B cell (primary cell): ENCODE measurements at regions not wholly inside any gene's neighbourhood (a gene's known extent, or its start where the extent isn't known, plus 50 kb on each side); places are given as distances from the start of the nearest gene placed in this dataset.

Source experiments
- ATAC-seq: fragments of 200-7000 bp; cut with Tn5 transposase; one replicate; pipeline ENCODE4 v1.10.0; 2021; ENCODE audit warnings: low read depth, mild to moderate bottlenecking, moderate number of reproducible peaks, moderate library complexity
- CTCF ChIA-PET: fragments of 350-600 bp; sonication (Branson Sonifier 250); formaldehyde crosslinking; loops from one replicate; lab custom pipeline; 2021; ENCODE audit warnings: antibody characterized with exemption, inconsistent platforms; lab: Charles Lee
- POLR2A ChIA-PET: fragments of 350-600 bp; sonication (Branson Sonifier 250); formaldehyde crosslinking; loops from one replicate; lab custom pipeline; 2021; ENCODE audit warnings: antibody characterized with exemption; lab: Charles Lee
- DNase-seq: peaks from one replicate; pipeline ENCODE4 v3.0.0; 2013
- H2AFZ ChIP-seq: 2 replicates; pipeline ENCODE4 v1.6.1; 2012; ENCODE audit warnings: mild to moderate bottlenecking, low read depth, low read length; ENCODE audit not compliant: insufficient read depth, poor library complexity, severe bottlenecking
- H3K27ac ChIP-seq, 2 donors: 1 replicate in 1 of 2; 2 replicates in 1 of 2; pipeline ENCODE4 v1.5.1; 2012 to 2013; ENCODE audit warnings: low read length in 2 of 2, mild to moderate bottlenecking in 2 of 2, moderate library complexity in 1 of 2
- H3K27me3 ChIP-seq, 4 experiments: fragments of 200-600 bp in 1 of 4; sonication (generic) in 1 of 4; replicated peaks in 1 of 4; 1 replicate in 2 of 4; 2 replicates in 2 of 4; pipeline versions ENCODE4 v1.6.1 to v1.7.0; 2013 to 2016; ENCODE audit warnings: low read length in 3 of 4, mild to moderate bottlenecking in 2 of 4, mixed read lengths in 1 of 4, moderate library complexity in 1 of 4; ENCODE audit not compliant: insufficient read depth in 4 of 4, control insufficient read depth in 3 of 4; ENCODE audit errors: control extremely low read depth in 1 of 4
- H3K36me3 ChIP-seq, 2 experiments: replicated peaks in 1 of 2; 1 replicate in 1 of 2; 2 replicates in 1 of 2; pipeline versions ENCODE4 v1.6.1 to v1.7.1; 2013; ENCODE audit warnings: low read length in 1 of 2; ENCODE audit not compliant: insufficient read depth in 2 of 2, control insufficient read depth in 1 of 2; ENCODE audit errors: control extremely low read depth in 1 of 2, extremely low read depth in 1 of 2
- H3K4me1 ChIP-seq, 2 donors: fragments of 200-600 bp in 1 of 2; sonication (generic) in 1 of 2; 1 replicate in 1 of 2; 2 replicates in 1 of 2; pipeline versions ENCODE4 v1.5.1 to v1.6.1; 2013 to 2017; ENCODE audit warnings: low read length in 2 of 2; ENCODE audit not compliant: control insufficient read depth in 2 of 2, insufficient read depth in 2 of 2
- H3K4me2 ChIP-seq: replicated peaks from 2 replicates; pipeline ENCODE3; 2012; ENCODE audit warnings: mild to moderate bottlenecking, low read depth, low read length; ENCODE audit not compliant: poor library complexity, severe bottlenecking
- H3K4me3 ChIP-seq, 5 experiments: fragments of 200-600 bp in 1 of 5; sonication (generic) in 1 of 5; 1 replicate in 3 of 5; 2 replicates in 2 of 5; pipeline versions ENCODE4 v1.5.1 to v1.7.0; 2011 to 2016; ENCODE audit warnings: low read length in 4 of 5, mild to moderate bottlenecking in 4 of 5, low read depth in 2 of 5, control low read depth in 1 of 5, moderate library complexity in 1 of 5; ENCODE audit not compliant: insufficient read depth in 1 of 5; ENCODE audit errors: control extremely low read depth in 1 of 5, extremely low read depth in 1 of 5
- H3K79me2 ChIP-seq: fragments of 200-600 bp; sonication (generic); one replicate; pipeline ENCODE4 v1.6.0; 2016; ENCODE audit warnings: low read length; ENCODE audit not compliant: control insufficient read depth, insufficient read depth
- H3K9ac ChIP-seq: fragments of 200-600 bp; sonication (generic); 2 replicates; pipeline ENCODE4 v1.6.1; 2017; ENCODE audit warnings: mild to moderate bottlenecking, low read length, moderate library complexity
- H3K9me3 ChIP-seq, 3 donors: one replicate each; pipeline versions ENCODE4 v1.6.1 to v1.7.1; 2013; ENCODE audit warnings: low read length in 2 of 3; ENCODE audit not compliant: control insufficient read depth in 2 of 3, insufficient read depth in 1 of 3; ENCODE audit errors: control extremely low read depth in 1 of 3
- H4K20me1 ChIP-seq: 2 replicates; pipeline ENCODE4 v1.6.0; 2012; ENCODE audit warnings: mild to moderate bottlenecking, low read length; ENCODE audit not compliant: insufficient read depth, control insufficient read depth, poor library complexity, severe bottlenecking
- H3K27ac Mint-ChIP-seq: one replicate; pipeline ENCODE4 v1.8.0; 2021; ENCODE audit warnings: mixed read lengths
- H3K27me3 Mint-ChIP-seq: one replicate; pipeline ENCODE4 v1.8.0; 2021; ENCODE audit warnings: mixed read lengths
- H3K4me1 Mint-ChIP-seq: one replicate; pipeline ENCODE4 v1.8.0; 2021; ENCODE audit warnings: mixed read lengths
- H3K4me3 Mint-ChIP-seq: one replicate; pipeline ENCODE4 v1.8.0; 2021; ENCODE audit warnings: mixed read lengths
- H3K9me3 Mint-ChIP-seq: one replicate; pipeline ENCODE4 v1.8.0; 2022; ENCODE audit warnings: mixed read lengths; ENCODE audit not compliant: insufficient read depth
- EZH2 ChIP-seq: IDR thresholded peaks from 2 replicates; pipeline ENCODE4 v1.6.1; 2012; ENCODE audit warnings: borderline replicate concordance, low read depth, mild to moderate bottlenecking, moderate library complexity, low read length; ENCODE audit not compliant: insufficient read depth, poor library complexity, severe bottlenecking
- WGBS: methylation state at CpG from one replicate; pipeline ENCODE4 v1.1.5; 2013; ENCODE audit warnings: missing lambda C conversion rate; ENCODE audit not compliant: insufficient coverage; 5-methylcytosine and 5-hydroxymethylcytosine counted together
- intact Hi-C: fragments of 100-400 bp; cut with micrococcal nuclease; formaldehyde crosslinking; loops from one replicate; pipeline ENCODE4 v1.10.0; 2022
- TF ChIP-seq, protein P1 (sequence below): fragments of 200-600 bp; IDR thresholded peaks from one replicate; pipeline ENCODE4 v1.8.0; 2022; ENCODE audit warnings: antibody characterized with exemption, mild to moderate bottlenecking

DNA sequence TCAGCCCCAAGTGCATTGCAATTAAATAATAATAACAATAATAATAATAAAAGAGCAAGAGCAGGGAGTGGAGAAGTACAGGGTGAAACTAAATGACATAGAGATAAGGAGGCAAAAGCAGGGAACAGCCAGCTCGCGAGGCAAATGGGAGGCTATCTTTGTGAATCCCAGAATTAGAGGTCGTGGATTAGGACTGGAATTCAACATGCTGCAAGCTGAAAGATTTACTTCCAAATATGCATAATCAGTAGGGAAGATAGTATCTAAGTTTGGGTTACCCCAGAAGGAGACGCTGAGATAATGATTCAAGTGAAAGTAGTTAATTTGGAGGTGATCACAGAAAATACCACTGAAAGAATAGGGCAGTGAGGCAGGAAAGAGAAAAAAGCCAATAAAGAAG lies 119.4 kb upstream of the UBE2E2 start:
- no peak overlapping the region for H3K27ac ChIP-seq
- no peaks in the 10 kb centered on the region for H3K79me2 ChIP-seq
- no peak overlapping the region for H3K4me2 ChIP-seq
- no peaks in the 10 kb centered on the region for H3K36me3 ChIP-seq
- Mint-ChIP-seq H3K27ac (no peak overlapping the region), H3K27me3 (no peaks in the 10 kb centered on the region), H3K4me1 (peaks cover 12% of the 10 kb centered on the region), H3K9me3 (no peaks in the 10 kb centered on the region), H3K4me3 (no peak overlapping the region)
- H4K20me1 ChIP-seq, result no peaks in the 10 kb centered on the region
- H3K4me3 ChIP-seq, result no peak overlapping the region
- H3K4me1 ChIP-seq, result peaks cover 5 to 7% of the 10 kb centered on the region in 2 donors
- no peak overlapping the region for H2AFZ ChIP-seq
- no peaks in the 10 kb centered on the region for H3K27me3 ChIP-seq
- intact Hi-C loops, result no loop called here
- ChIA-PET CTCF (no interaction called here), POLR2A (no interaction called here)
- no peaks in the 10 kb centered on the region for H3K9me3 ChIP-seq
- no peak for ATAC-seq
- DNase-seq, result no peak
- TF ChIP-seq, protein P1, sequence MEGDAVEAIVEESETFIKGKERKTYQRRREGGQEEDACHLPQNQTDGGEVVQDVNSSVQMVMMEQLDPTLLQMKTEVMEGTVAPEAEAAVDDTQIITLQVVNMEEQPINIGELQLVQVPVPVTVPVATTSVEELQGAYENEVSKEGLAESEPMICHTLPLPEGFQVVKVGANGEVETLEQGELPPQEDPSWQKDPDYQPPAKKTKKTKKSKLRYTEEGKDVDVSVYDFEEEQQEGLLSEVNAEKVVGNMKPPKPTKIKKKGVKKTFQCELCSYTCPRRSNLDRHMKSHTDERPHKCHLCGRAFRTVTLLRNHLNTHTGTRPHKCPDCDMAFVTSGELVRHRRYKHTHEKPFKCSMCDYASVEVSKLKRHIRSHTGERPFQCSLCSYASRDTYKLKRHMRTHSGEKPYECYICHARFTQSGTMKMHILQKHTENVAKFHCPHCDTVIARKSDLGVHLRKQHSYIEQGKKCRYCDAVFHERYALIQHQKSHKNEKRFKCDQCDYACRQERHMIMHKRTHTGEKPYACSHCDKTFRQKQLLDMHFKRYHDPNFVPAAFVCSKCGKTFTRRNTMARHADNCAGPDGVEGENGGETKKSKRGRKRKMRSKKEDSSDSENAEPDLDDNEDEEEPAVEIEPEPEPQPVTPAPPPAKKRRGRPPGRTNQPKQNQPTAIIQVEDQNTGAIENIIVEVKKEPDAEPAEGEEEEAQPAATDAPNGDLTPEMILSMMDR, result no peak
- no peak for TF ChIP-seq EZH2
- 100% methylated on average over 3 of the region's 4 CpGs for WGBS
- H3K9ac ChIP-seq, result no peak overlapping the region

DNA sequence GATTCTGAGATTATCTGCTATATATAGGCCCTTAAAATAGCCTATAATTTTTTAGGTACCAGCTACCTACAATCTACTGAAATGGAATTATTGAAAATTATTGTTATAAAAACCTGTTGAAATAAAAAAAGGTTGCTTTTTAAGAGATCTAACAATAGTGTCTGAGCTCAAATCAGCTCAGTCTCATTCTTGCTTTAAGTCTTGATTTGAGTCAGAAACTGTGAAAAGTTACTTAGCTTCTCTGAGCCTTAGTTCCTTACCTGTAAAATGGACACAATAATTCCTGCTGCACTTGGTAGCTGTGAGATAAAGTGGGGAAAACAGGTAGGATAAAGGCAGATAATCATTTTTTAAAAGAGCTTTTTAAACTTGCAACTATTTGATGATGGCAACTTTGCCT lies 118.8 kb upstream of the UBE2E2 start:
- no peak overlapping the region for H3K9ac ChIP-seq
- H3K27ac ChIP-seq, result no peak overlapping the region
- intact Hi-C loops, result no loop called here
- no peak overlapping the region for H3K27ac Mint-ChIP-seq
- H3K9me3 Mint-ChIP-seq, result no peaks in the 10 kb centered on the region
- ChIA-PET CTCF (no interaction called here), POLR2A (no interaction called here)
- H2AFZ ChIP-seq, result no peak overlapping the region
- no peak for DNase-seq
- H3K27me3 Mint-ChIP-seq, result no peaks in the 10 kb centered on the region
- no peaks in the 10 kb centered on the region for H3K9me3 ChIP-seq
- peaks cover 5 to 7% of the 10 kb centered on the region in 2 donors for H3K4me1 ChIP-seq
- H3K36me3 ChIP-seq, result no peaks in the 10 kb centered on the region
- no peak overlapping the region for H3K4me3 Mint-ChIP-seq
- no peak overlapping the region for H3K4me2 ChIP-seq
- H3K4me3 ChIP-seq, result no peak overlapping the region
- H3K79me2 ChIP-seq, result no peaks in the 10 kb centered on the region
- peaks cover 10% of the 10 kb centered on the region for H3K4me1 Mint-ChIP-seq
- ATAC-seq, result no peak
- no peak for TF ChIP-seq EZH2
- TF ChIP-seq, protein P1, result no peak
- no peaks in the 10 kb centered on the region for H4K20me1 ChIP-seq
- H3K27me3 ChIP-seq, result no peaks in the 10 kb centered on the region
